Karpas-422 (cell line): ENCODE measurements at regions not wholly inside any gene's neighbourhood (a gene's known extent, or its start where the extent isn't known, plus 50 kb on each side); places are given as distances from the start of the nearest gene placed in this dataset.

Experiments
- DNase-seq: peaks from one replicate; pipeline ENCODE4 v3.0.0-alpha.2; 2015
- H2AFZ ChIP-seq: fragments of 200-600 bp; sonication (generic); 2 replicates; pipeline ENCODE4 v1.6.1; 2014; ENCODE audit warnings: antibody characterized with exemption, low read length, mixed read lengths
- H3K27ac ChIP-seq: fragments of 200-600 bp; sonication (generic); 2 replicates; pipeline ENCODE4 v1.5.1; 2014; ENCODE audit warnings: mild to moderate bottlenecking, low read length, moderate library complexity
- H3K27me3 ChIP-seq: fragments of 200-600 bp; sonication (generic); 2 replicates; pipeline ENCODE4 v1.6.1; 2014; ENCODE audit warnings: low read length, mixed read lengths
- H3K36me3 ChIP-seq: fragments of 200-600 bp; sonication (generic); 2 replicates; pipeline ENCODE4 v1.6.1; 2014; ENCODE audit warnings: low read length, mixed read lengths; ENCODE audit not compliant: insufficient read depth
- H3K4me1 ChIP-seq: fragments of 200-600 bp; sonication (generic); 2 replicates; pipeline ENCODE4 v1.6.1; 2014; ENCODE audit warnings: mild to moderate bottlenecking, low read length, mixed read lengths
- H3K4me2 ChIP-seq: fragments of 200-600 bp; sonication (generic); 2 replicates; pipeline ENCODE4 v1.6.1; 2014; ENCODE audit warnings: low read length, low read depth, mild to moderate bottlenecking; ENCODE audit not compliant: poor library complexity, severe bottlenecking
- H3K4me3 ChIP-seq: fragments of 200-600 bp; sonication (generic); 2 replicates; pipeline ENCODE4 v1.5.1; 2014; ENCODE audit warnings: mild to moderate bottlenecking, antibody characterized with exemption, low read length, mixed read lengths
- H3K79me2 ChIP-seq: fragments of 200-600 bp; sonication (generic); 2 replicates; pipeline ENCODE4 v1.6.1; 2014; ENCODE audit warnings: mild to moderate bottlenecking, low read length, mixed read lengths
- H3K9ac ChIP-seq: fragments of 200-600 bp; sonication (generic); 2 replicates; pipeline ENCODE4 v1.6.0; 2014; ENCODE audit warnings: low read length
- H3K9me2 ChIP-seq: fragments of 200-600 bp; sonication (generic), shearing (Covaris generic); replicated peaks from 2 replicates; pipeline ENCODE4 v1.6.0; 2014; ENCODE audit warnings: mild to moderate bottlenecking, low read length, moderate library complexity; ENCODE audit not compliant: insufficient read depth
- H3K9me3 ChIP-seq: fragments of 300-700, 200-600 bp; sonication (generic); 2 replicates; pipeline ENCODE4 v1.6.1; 2014; ENCODE audit warnings: low read length, mixed read lengths
- H4K20me1 ChIP-seq: fragments of 200-600 bp; sonication (generic); 2 replicates; pipeline ENCODE4 v1.6.1; 2014; ENCODE audit warnings: mild to moderate bottlenecking, antibody characterized with exemption, low read length, low read depth; ENCODE audit not compliant: insufficient read depth

GRCh38 chr7:22555476-22555875 is 55.5 kb upstream of the STEAP1B start:
- Histone ChIP-seq H3K4me1 (peaks cover 6% of the 10 kb centered on the region), H3K9me2 (no peaks in the 10 kb centered on the region), H3K27ac (no peak overlapping the region), H4K20me1 (no peaks in the 10 kb centered on the region), H3K9ac (no peak overlapping the region), H3K36me3 (no peaks in the 10 kb centered on the region), H3K4me3 (no peak overlapping the region), H3K4me2 (no peak overlapping the region), H3K79me2 (no peaks in the 10 kb centered on the region), H2AFZ (no peak overlapping the region), H3K9me3 (no peaks in the 10 kb centered on the region), H3K27me3 (no peaks in the 10 kb centered on the region)
- DNase-seq, result no peak

- no peak overlapping the region for H2AFZ ChIP-seq
- no peak overlapping the region for H3K4me2 ChIP-seq
- H3K9me3 ChIP-seq, result no peaks in the 10 kb centered on the region
- no peak overlapping the region for H3K4me3 ChIP-seq
- H3K9ac ChIP-seq, result no peak overlapping the region
- no peak for DNase-seq
- no peaks in the 10 kb centered on the region for H3K9me2 ChIP-seq
- no peaks in the 10 kb centered on the region for H4K20me1 ChIP-seq
- no peaks in the 10 kb centered on the region for H3K79me2 ChIP-seq
- H3K27ac ChIP-seq, result no peak overlapping the region
- H3K4me1 ChIP-seq, result peaks cover 6% of the 10 kb centered on the region
- H3K27me3 ChIP-seq, result no peaks in the 10 kb centered on the region
- no peaks in the 10 kb centered on the region for H3K36me3 ChIP-seq
Measured at GRCh38 chr7:22554184-22554583, 54.2 kb upstream of the STEAP1B start.

DNA sequence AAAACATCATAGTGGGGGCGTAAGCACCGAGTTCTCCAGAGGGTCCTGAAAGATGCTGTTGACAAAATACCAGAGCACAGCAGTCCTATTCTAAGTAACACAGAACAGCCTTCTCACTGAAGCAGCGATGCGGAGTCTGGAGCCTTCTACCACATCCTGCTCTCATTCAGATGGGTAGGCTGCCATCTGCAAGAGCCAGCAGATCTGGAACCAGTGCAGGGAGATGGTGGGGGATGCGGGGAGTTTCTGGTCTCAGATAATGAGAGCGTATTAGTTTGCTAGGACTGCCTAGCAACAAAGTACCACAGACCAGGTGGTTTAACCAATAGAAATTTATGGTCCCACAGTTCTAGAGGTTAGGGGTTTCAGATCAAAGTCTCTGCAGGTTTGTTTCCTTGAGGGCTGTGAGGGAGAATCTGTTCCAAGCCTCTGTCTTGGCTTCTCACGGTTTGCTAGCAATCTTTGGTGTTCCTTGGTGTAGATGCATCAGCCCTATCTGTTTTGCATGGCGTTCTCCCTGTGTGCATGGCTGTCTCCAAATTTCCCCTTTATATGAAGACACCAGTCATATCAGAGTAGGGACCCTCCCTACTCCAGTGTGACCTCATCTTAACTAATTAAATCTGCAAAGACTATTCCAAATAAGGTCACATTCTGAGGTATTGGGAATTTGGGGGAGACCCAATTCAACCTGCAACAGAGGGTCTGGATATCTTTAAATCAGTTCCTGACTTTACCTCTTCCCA is 52.0 kb upstream of the STEAP1B start:
- no peak for DNase-seq
- H3K9me3 ChIP-seq, result no peaks in the 10 kb centered on the region
- H3K9me2 ChIP-seq, result no peaks in the 10 kb centered on the region
- H3K4me3 ChIP-seq, result no peak overlapping the region
- H3K79me2 ChIP-seq, result no peaks in the 10 kb centered on the region
- no peak overlapping the region for H3K27ac ChIP-seq
- H3K9ac ChIP-seq, result no peak overlapping the region
- H2AFZ ChIP-seq, result no peak overlapping the region
- no peak overlapping the region for H3K4me2 ChIP-seq
- H3K27me3 ChIP-seq, result no peaks in the 10 kb centered on the region
- no peaks in the 10 kb centered on the region for H3K36me3 ChIP-seq
- H3K4me1 ChIP-seq, result no peaks in the 10 kb centered on the region
- H4K20me1 ChIP-seq, result no peaks in the 10 kb centered on the region

- Histone ChIP-seq H4K20me1 (no peaks in the 10 kb centered on the region), H3K79me2 (no peaks in the 10 kb centered on the region), H3K27me3 (no peaks in the 10 kb centered on the region), H3K36me3 (no peaks in the 10 kb centered on the region), H3K4me3 (no peak overlapping the region), H3K9ac (no peak overlapping the region), H3K9me2 (no peaks in the 10 kb centered on the region), H3K4me2 (no peak overlapping the region), H3K9me3 (no peaks in the 10 kb centered on the region), H3K27ac (no peak overlapping the region), H2AFZ (no peak overlapping the region), H3K4me1 (no peaks in the 10 kb centered on the region)
- no peak for DNase-seq
Measured at GRCh38 chr7:22550514-22551030, 50.6 kb upstream of the STEAP1B start.

DNA sequence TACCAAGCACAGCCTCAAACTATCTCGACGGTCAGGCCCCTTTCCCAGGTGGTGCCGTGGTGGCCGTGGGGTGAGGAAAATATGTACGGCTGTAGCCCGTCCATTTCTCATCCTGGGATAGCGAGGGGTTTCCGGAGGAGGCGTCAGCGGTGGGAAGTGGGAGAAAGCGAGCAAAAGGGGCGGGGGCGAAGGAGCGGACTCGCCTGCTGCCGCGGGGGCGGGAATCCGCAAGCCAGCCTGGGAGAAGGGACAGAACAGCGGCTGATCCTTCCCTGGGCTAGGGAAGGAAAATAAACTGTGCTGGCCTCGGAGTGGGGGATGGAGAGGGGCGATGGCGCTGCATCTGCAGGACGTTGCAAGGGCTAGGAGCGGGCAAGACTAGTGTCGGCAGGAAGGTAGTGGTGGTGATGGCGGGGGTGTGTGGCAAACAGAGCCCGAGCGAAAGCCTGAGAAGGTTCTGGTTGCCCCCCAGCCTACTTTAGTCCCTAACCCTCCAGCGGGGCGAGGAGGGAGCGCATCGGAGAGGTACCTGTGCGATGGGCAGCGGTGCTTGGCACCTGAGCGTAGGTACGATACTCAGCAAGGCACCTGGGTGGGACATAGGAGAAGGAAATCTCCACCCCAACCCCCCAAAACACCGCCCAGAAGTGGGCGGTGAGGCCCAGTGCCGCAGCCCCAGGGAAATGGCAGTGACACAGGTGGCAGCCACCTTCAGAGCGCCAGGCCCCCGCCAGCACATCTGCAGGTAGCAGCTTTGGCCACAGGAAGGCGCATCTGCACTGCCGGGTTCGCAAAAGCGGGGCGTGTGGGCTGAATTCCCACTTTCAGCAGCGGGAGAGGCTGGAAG is 49.9 kb upstream of the STEAP1B start:
- DNase-seq, result no peak
- Histone ChIP-seq H3K4me3 (no peak overlapping the region), H3K36me3 (no peaks in the 10 kb centered on the region), H3K9ac (no peak overlapping the region), H3K79me2 (no peaks in the 10 kb centered on the region), H3K9me2 (no peaks in the 10 kb centered on the region), H4K20me1 (no peaks in the 10 kb centered on the region), H3K4me2 (no peak overlapping the region), H3K9me3 (no peaks in the 10 kb centered on the region), H3K4me1 (no peaks in the 10 kb centered on the region), H3K27ac (no peak overlapping the region), H3K27me3 (no peaks in the 10 kb centered on the region), H2AFZ (no peak overlapping the region)
